ENCODE measurements at regions not wholly inside any gene's neighbourhood (a gene's known extent, or its start where the extent isn't known, plus 50 kb on each side); places are given as distances from the start of the nearest gene placed in this dataset.

DNA sequence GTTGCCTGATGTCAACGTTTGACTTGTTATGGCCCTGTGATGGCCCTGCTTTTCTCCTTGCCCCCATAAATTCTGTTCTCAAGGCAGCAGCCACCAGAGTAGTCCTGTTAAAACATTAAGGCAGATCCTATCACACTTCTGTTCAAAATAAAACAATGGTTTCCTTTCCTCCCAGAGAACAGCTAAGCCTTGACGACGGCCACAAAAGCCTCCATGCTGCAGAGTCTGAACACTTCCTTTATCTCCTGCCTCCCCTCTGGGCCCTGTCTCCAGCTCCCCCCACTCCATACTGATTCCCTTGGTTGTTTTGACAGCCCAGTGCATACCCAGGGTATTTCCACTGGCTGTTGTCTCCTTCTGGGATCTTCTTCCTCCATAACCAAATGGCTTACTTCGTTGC is 618.1 kb downstream of the MED13L start:
- Histone ChIP-seq H3K36me3 (ENCODE audit: low read depth, low read length) (no peaks in the 10 kb centered on the region), H3K4me1 (ENCODE audit: insufficient read depth, low read length) (peaks cover 10% of the 10 kb centered on the region), H3K79me2 (ENCODE audit: low read length) (no peaks in the 10 kb centered on the region), H3K9me3 (ENCODE audit: low read length) (no peaks in the 10 kb centered on the region), H2AFZ (ENCODE audit: low read length) (no peak overlapping the region), H3K4me3 (ENCODE audit: low read length) (no peak overlapping the region), H3K9me2 (replicated peaks; ENCODE audit: low read length) (no peaks in the 10 kb centered on the region), H3K4me2 (ENCODE audit: low read length) (no peak overlapping the region), H3K9ac (ENCODE audit: low read length) (no peak overlapping the region), H3F3A (ENCODE audit: low read length, unreplicated experiment) (no peaks in the 10 kb centered on the region), H4K20me1 (ENCODE audit: low read length) (no peaks in the 10 kb centered on the region), H3K27me3 (ENCODE audit: low read length) (peaks cover 4% of the 10 kb centered on the region; the same call in 1 of the 2 replicates), H3K27ac (ENCODE audit: low read length) (no peak overlapping the region)
- intact Hi-C loops (cut with micrococcal nuclease) = no loop called here
- TF ChIP-seq EZH2phosphoT487 (IDR thresholded peaks at IDR 0.05; ENCODE audit: borderline replicate concordance, low read length) = no peak
- TF ChIP-seq EZH2 (IDR thresholded peaks at IDR 0.05; ENCODE audit: low read length, unreplicated experiment) = no peak
- TF ChIP-seq, protein P1, sequence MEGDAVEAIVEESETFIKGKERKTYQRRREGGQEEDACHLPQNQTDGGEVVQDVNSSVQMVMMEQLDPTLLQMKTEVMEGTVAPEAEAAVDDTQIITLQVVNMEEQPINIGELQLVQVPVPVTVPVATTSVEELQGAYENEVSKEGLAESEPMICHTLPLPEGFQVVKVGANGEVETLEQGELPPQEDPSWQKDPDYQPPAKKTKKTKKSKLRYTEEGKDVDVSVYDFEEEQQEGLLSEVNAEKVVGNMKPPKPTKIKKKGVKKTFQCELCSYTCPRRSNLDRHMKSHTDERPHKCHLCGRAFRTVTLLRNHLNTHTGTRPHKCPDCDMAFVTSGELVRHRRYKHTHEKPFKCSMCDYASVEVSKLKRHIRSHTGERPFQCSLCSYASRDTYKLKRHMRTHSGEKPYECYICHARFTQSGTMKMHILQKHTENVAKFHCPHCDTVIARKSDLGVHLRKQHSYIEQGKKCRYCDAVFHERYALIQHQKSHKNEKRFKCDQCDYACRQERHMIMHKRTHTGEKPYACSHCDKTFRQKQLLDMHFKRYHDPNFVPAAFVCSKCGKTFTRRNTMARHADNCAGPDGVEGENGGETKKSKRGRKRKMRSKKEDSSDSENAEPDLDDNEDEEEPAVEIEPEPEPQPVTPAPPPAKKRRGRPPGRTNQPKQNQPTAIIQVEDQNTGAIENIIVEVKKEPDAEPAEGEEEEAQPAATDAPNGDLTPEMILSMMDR (conservative IDR thresholded peaks at IDR 0.05; ENCODE audit: low read depth, low read length) = no peak
- POLR2A ChIA-PET (ENCODE audit: unreplicated experiment) = no interaction called here
- ATAC-seq = no peak
- no peak for DNase-seq
- no TSS peak for BruUV-seq (replicated peaks)
- CTCF ChIA-PET = no interaction called here

DNA sequence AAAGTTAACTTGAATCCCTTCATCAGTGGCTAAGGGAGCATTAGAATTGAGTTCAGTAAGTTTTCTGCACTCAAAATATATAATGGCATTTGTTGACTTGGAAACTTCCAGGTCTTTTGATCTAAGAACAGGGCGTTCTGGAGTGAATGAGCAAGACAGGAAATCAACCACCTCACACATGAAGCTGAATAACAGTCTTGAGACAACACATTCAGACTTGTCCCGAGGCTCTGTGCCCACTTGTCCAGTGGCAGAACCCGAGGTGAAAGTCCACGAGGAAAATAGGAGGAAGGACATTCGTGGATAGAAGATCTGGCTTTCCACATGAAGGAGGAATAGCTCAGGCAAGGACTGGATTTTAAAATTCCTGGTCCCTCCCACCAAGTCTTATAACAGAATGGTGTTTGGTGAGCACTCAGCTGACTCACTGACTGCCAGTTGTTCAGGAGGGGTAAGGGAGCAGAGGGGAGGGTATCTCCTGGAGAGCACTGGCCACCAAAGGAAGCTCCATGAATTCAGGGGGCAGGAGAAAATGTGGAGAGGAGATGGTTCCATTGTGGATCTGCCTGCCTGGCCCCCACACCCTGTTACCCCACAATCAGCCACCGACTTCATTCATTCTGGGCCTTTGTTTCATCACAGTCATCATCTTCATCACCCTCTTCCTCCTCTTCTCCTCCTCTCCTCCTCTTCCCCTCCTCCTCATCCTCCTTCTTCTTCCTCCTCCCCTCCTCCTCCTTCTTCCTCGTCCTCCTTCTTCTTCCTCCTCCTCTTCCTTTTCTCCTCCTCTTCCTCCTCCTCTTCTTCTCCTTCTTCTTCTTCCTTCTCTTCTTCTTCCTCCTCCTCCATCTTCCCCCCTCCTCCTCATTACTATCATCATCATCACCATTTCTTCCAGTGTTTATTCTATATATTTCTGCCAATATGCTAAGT is 620.1 kb downstream of the MED13L start:
- CTCF ChIA-PET = no interaction called here
- ATAC-seq (0 out of 2 replicates have a peak, but pooled peaks have one; percentile 24), DNase-seq (no peak)
- BruUV-seq (replicated peaks) = no TSS peak
- Histone ChIP-seq H3K9me2 (replicated peaks; ENCODE audit: low read length) (no peaks in the 10 kb centered on the region), H3K4me1 (ENCODE audit: insufficient read depth, low read length) (peaks cover 10% of the 10 kb centered on the region), H4K20me1 (ENCODE audit: low read length) (no peaks in the 10 kb centered on the region), H3K79me2 (ENCODE audit: low read length) (no peaks in the 10 kb centered on the region), H3K27me3 (ENCODE audit: low read length) (peaks cover 4% of the 10 kb centered on the region; the same call in 1 of the 2 replicates), H3K4me2 (ENCODE audit: low read length) (no peak overlapping the region), H3K4me3 (ENCODE audit: low read length) (no peak overlapping the region), H3K9ac (ENCODE audit: low read length) (no peak overlapping the region), H3K36me3 (ENCODE audit: low read depth, low read length) (no peaks in the 10 kb centered on the region), H3K27ac (ENCODE audit: low read length) (no peak overlapping the region), H3F3A (ENCODE audit: low read length, unreplicated experiment) (no peaks in the 10 kb centered on the region), H3K9me3 (ENCODE audit: low read length) (no peaks in the 10 kb centered on the region), H2AFZ (ENCODE audit: low read length) (no peak overlapping the region)
- intact Hi-C loops (cut with micrococcal nuclease) = no loop called here
- TF ChIP-seq, protein P1 (conservative IDR thresholded peaks at IDR 0.05; ENCODE audit: low read depth, low read length) = no peak
- no peak for TF ChIP-seq EZH2 (IDR thresholded peaks at IDR 0.05; ENCODE audit: low read length, unreplicated experiment)
- no peak for TF ChIP-seq EZH2phosphoT487 (IDR thresholded peaks at IDR 0.05; ENCODE audit: borderline replicate concordance, low read length)
- POLR2A ChIA-PET (ENCODE audit: unreplicated experiment) = no interaction called here

DNA sequence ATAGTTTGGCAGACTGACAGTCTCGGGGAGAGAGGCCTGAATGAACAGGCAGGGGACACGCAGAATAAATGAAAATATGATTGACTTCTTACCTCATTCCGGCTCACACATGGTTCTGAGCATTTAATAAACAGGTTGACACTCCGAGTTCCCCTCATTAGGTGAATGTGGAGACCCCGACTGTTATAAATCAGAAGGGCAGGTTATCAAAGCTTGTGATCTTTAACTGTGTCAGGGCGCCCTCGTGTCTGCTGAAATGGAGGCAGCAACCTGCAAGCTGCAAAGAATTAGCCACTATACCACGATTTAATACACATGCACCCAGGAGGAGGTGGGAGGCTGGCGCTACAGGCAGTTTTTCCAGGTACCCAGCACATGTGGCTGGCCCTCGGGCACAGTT is 627.5 kb downstream of the MED13L start:
- Histone ChIP-seq H3K9me3 (ENCODE audit: low read length) (no peaks in the 10 kb centered on the region), H3F3A (ENCODE audit: low read length, unreplicated experiment) (no peaks in the 10 kb centered on the region), H3K4me3 (ENCODE audit: low read length) (no peak overlapping the region), H4K20me1 (ENCODE audit: low read length) (no peaks in the 10 kb centered on the region), H3K27ac (ENCODE audit: low read length) (no peak overlapping the region), H3K36me3 (ENCODE audit: low read depth, low read length) (no peaks in the 10 kb centered on the region), H3K79me2 (ENCODE audit: low read length) (no peaks in the 10 kb centered on the region), H2AFZ (ENCODE audit: low read length) (no peak overlapping the region), H3K4me1 (ENCODE audit: insufficient read depth, low read length) (no peaks in the 10 kb centered on the region), H3K9ac (ENCODE audit: low read length) (no peak overlapping the region), H3K4me2 (ENCODE audit: low read length) (no peak overlapping the region), H3K9me2 (replicated peaks; ENCODE audit: low read length) (no peaks in the 10 kb centered on the region), H3K27me3 (ENCODE audit: low read length) (no peaks in the 10 kb centered on the region)
- CTCF ChIA-PET = no interaction called here
- no peak for DNase-seq
- BruUV-seq (replicated peaks) = no TSS peak
- POLR2A ChIA-PET (ENCODE audit: unreplicated experiment) = no interaction called here
- intact Hi-C loops (cut with micrococcal nuclease) = no loop called here
- ATAC-seq = no peak
- no peak for TF ChIP-seq EZH2 (IDR thresholded peaks at IDR 0.05; ENCODE audit: low read length, unreplicated experiment)
- no peak for TF ChIP-seq EZH2phosphoT487 (IDR thresholded peaks at IDR 0.05; ENCODE audit: borderline replicate concordance, low read length)
- TF ChIP-seq, protein P1 (conservative IDR thresholded peaks at IDR 0.05; ENCODE audit: low read depth, low read length) = no peak
